DND-41 (cell line): ENCODE measurements at regions not wholly inside any gene's neighbourhood (a gene's known extent, or its start where the extent isn't known, plus 50 kb on each side); places are given as distances from the start of the nearest gene placed in this dataset.

ENCODE experiments used
- ATAC-seq: fragments of 200-7000 bp; cut with Tn5 transposase; 3 replicates; pipeline ENCODE4 v1.9.1; 2021; ENCODE audit warnings: low read depth; ENCODE audit not compliant: insufficient read depth
- DNase-seq: peaks from one replicate; pipeline ENCODE4 v3.0.0-alpha.2; 2020
- H2AFZ ChIP-seq: 2 replicates; pipeline ENCODE4 v1.6.0; 2012; ENCODE audit warnings: low read depth, low read length
- H3K27ac ChIP-seq: 2 replicates; pipeline ENCODE4 v1.5.1; 2012; ENCODE audit warnings: low read length, inconsistent platforms
- H3K27me3 ChIP-seq: fragments of 200-600 bp; sonication (generic); 2 replicates; pipeline ENCODE4 v1.6.0; 2012; ENCODE audit warnings: low read length, mild to moderate bottlenecking, inconsistent platforms; ENCODE audit not compliant: insufficient read depth, poor library complexity
- H3K36me3 ChIP-seq: 2 replicates; pipeline ENCODE4 v1.5.1; 2012; ENCODE audit warnings: low read length, inconsistent platforms; ENCODE audit not compliant: insufficient read depth
- H3K4me1 ChIP-seq: 2 replicates; pipeline ENCODE4 v1.5.1; 2012; ENCODE audit warnings: mild to moderate bottlenecking, low read length; ENCODE audit not compliant: insufficient read depth
- H3K4me2 ChIP-seq: 2 replicates; pipeline ENCODE4 v1.6.0; 2012; ENCODE audit warnings: mild to moderate bottlenecking, moderate library complexity, low read length, inconsistent platforms; ENCODE audit not compliant: insufficient read depth
- H3K4me3 ChIP-seq, 2 experiments: fragments of 200-600 bp in 1 of 2; shearing (Covaris generic) in 1 of 2; 2 replicates each; pipeline ENCODE4 v1.5.1; 2012 to 2016; ENCODE audit warnings: inconsistent platforms in 2 of 2, low read length in 2 of 2, mild to moderate bottlenecking in 2 of 2, low read depth in 1 of 2, moderate library complexity in 1 of 2
- H3K79me2 ChIP-seq: 2 replicates; pipeline ENCODE4 v1.6.0; 2012; ENCODE audit warnings: low read length, inconsistent platforms; ENCODE audit not compliant: insufficient read depth
- H3K9ac ChIP-seq: 2 replicates; pipeline ENCODE4 v1.6.0; 2012; ENCODE audit warnings: low read depth, mild to moderate bottlenecking, inconsistent platforms, low read length, moderate library complexity
- H3K9me3 ChIP-seq: 2 replicates; pipeline ENCODE4 v1.5.1; 2012; ENCODE audit warnings: low read length, moderate library complexity, mild to moderate bottlenecking, inconsistent platforms; ENCODE audit not compliant: insufficient read depth, severe bottlenecking
- H4K20me1 ChIP-seq: 2 replicates; pipeline ENCODE4 v1.6.0; 2012; ENCODE audit warnings: low read length; ENCODE audit not compliant: insufficient read depth
- EZH2 ChIP-seq: IDR thresholded peaks from 3 replicates; pipeline ENCODE4 v1.6.1; 2012; ENCODE audit warnings: borderline replicate concordance, low read depth, mild to moderate bottlenecking, moderate library complexity, low read length, inconsistent platforms; ENCODE audit not compliant: severe bottlenecking
- TF ChIP-seq, protein P1 (sequence below): IDR thresholded peaks from 2 replicates; pipeline ENCODE4 v1.5.1; 2012; ENCODE audit warnings: borderline replicate concordance, low read length, moderate library complexity, mild to moderate bottlenecking; ENCODE audit not compliant: poor library complexity, severe bottlenecking; ENCODE audit errors: extremely low read depth

DNA sequence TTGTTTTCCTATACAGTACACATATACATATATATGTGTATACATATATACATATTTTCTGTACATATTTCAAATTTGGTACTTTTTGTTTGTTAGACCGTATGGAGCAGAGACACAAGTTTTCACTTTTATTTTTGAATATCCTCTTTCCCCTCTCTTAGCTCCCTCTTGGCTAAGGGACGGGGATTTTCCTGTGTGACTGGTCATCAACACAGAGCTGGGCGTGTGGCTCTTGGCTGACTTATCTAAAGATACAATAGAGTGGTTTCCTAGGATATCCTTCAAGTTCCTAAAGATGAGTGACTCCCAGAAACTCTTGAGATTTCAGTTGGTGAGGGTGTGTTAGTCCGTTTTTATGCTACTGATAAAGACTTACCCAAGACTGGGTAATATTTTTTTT lies 1404.5 kb upstream of the TMEM132C start:
- Histone ChIP-seq H3K4me2 (no peak overlapping the region), H3K4me1 (no peaks in the 10 kb centered on the region), H3K27ac (no peak overlapping the region), H4K20me1 (no peaks in the 10 kb centered on the region), H3K9ac (no peak overlapping the region), H3K27me3 (no peaks in the 10 kb centered on the region), H2AFZ (no peak overlapping the region), H3K36me3 (no peaks in the 10 kb centered on the region), H3K9me3 (no peaks in the 10 kb centered on the region), H3K79me2 (no peaks in the 10 kb centered on the region), H3K4me3 (no peak overlapping the region)
- no peak for TF ChIP-seq EZH2
- TF ChIP-seq, protein P1, sequence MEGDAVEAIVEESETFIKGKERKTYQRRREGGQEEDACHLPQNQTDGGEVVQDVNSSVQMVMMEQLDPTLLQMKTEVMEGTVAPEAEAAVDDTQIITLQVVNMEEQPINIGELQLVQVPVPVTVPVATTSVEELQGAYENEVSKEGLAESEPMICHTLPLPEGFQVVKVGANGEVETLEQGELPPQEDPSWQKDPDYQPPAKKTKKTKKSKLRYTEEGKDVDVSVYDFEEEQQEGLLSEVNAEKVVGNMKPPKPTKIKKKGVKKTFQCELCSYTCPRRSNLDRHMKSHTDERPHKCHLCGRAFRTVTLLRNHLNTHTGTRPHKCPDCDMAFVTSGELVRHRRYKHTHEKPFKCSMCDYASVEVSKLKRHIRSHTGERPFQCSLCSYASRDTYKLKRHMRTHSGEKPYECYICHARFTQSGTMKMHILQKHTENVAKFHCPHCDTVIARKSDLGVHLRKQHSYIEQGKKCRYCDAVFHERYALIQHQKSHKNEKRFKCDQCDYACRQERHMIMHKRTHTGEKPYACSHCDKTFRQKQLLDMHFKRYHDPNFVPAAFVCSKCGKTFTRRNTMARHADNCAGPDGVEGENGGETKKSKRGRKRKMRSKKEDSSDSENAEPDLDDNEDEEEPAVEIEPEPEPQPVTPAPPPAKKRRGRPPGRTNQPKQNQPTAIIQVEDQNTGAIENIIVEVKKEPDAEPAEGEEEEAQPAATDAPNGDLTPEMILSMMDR = no peak
- ATAC-seq = no peak
- DNase-seq = no peak

DNA sequence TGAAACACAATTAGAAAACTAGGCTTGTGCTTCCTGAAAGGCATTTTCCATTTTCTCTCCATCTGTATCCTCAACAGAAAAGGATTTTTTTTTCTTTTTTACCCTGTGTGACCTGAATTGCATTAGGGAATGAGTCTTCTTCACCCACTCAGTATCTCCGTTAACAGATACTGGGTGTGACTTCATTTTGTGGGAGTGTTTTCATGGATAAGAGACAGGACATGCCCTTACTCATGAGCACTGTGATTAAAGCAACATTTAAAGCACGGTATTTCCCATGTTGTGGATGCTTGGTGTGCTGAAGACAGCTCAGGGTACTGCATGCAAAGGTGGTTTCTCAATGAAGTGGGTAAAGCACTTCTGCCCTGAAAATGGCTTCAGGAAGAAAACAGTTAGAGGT lies 1397.3 kb upstream of the TMEM132C start:
- H2AFZ ChIP-seq = no peak overlapping the region

DNA sequence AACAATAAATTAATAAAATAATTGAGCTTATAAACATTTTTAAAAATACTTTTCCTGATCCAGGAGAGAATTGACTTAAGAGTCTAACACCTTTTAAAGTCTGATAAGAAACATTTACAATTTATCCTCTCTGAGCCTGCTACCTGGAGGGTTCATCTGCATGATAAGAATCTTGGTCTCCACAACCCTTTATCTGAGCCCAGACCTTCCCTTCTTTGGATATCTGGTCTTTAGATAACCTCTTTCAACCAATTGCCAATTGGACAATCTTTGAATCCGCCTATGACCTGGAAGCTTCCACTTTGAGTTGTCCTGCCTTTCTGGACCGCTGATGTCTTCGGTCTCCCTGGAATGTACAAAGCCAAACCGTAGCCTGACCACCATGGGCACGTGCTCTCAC lies 1393.3 kb upstream of the TMEM132C start:
- H3K9me3 ChIP-seq = no peaks in the 10 kb centered on the region
- DNase-seq (no peak), ATAC-seq (no peak)
- no peak overlapping the region for H3K27ac ChIP-seq
- H3K4me1 ChIP-seq = no peaks in the 10 kb centered on the region
- no peak for TF ChIP-seq EZH2
- TF ChIP-seq, protein P1 = no peak
- H4K20me1 ChIP-seq = no peaks in the 10 kb centered on the region
- H3K36me3 ChIP-seq = no peaks in the 10 kb centered on the region
- no peak overlapping the region for H3K4me3 ChIP-seq
- H3K9ac ChIP-seq = no peak overlapping the region
- no peak overlapping the region for H2AFZ ChIP-seq
- H3K27me3 ChIP-seq = no peaks in the 10 kb centered on the region
- no peak overlapping the region for H3K4me2 ChIP-seq
- H3K79me2 ChIP-seq = no peaks in the 10 kb centered on the region

More for the DNA sequence above, 1397.3 kb upstream of the TMEM132C start:
- H3K4me2 ChIP-seq = no peak overlapping the region
- H3K9ac ChIP-seq = no peak overlapping the region
- H3K4me3 ChIP-seq = no peak overlapping the region
- no peaks in the 10 kb centered on the region for H3K27me3 ChIP-seq
- H3K9me3 ChIP-seq = no peaks in the 10 kb centered on the region
- no peaks in the 10 kb centered on the region for H3K36me3 ChIP-seq
- no peak for DNase-seq
- H3K4me1 ChIP-seq = no peaks in the 10 kb centered on the region
- no peaks in the 10 kb centered on the region for H4K20me1 ChIP-seq
- no peaks in the 10 kb centered on the region for H3K79me2 ChIP-seq
- H3K27ac ChIP-seq = no peak overlapping the region
- ATAC-seq = no peak
- no peak for TF ChIP-seq EZH2
- TF ChIP-seq, protein P1 = no peak

DNA sequence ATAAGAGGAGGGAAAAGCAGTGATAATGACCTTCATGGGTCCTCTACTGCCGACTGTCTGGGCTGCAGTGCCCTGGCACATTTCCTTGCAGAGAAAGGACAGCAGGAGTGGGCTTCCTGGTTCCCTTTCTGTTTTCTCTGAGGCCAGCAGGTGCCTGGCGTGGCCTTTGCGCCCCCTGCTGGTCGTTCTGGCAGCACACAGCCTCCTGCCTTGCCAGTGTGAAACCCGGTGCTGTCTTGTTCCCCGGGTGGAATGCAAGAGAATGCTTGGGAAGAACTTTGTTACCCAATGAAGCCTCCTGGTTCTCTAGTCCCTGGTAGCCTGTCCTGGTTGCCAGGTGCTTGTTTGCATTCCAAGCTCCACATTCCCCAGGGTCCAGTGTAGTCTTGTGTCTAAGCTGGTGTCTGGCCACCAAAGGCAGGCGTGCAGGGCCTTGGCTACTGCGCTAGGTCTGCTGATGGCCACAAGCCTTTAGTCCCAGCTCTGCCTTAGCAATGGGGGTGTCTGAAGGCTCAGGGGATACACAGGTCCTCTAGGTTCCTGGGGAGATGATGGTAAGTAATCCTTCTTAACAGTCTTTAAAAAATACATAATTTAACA lies 1392.4 kb upstream of the TMEM132C start:
- no peaks in the 10 kb centered on the region for H3K79me2 ChIP-seq
- ATAC-seq (peak; percentile 84), DNase-seq (peak; percentile 52)
- no peak overlapping the region for H3K9ac ChIP-seq
- no peak overlapping the region for H2AFZ ChIP-seq
- no peak overlapping the region for H3K4me3 ChIP-seq
- H3K27me3 ChIP-seq = no peaks in the 10 kb centered on the region
- H4K20me1 ChIP-seq = no peaks in the 10 kb centered on the region
- H3K27ac ChIP-seq = no peak overlapping the region
- H3K4me1 ChIP-seq = no peaks in the 10 kb centered on the region
- H3K4me2 ChIP-seq = no peak overlapping the region
- H3K36me3 ChIP-seq = no peaks in the 10 kb centered on the region
- H3K9me3 ChIP-seq = no peaks in the 10 kb centered on the region
- TF ChIP-seq, protein P1 = peak; percentile 87
- no peak for TF ChIP-seq EZH2
